GM12892 (cell line): ENCODE measurements at regions not wholly inside any gene's neighbourhood (a gene's known extent, or its start where the extent isn't known, plus 50 kb on each side); places are given as distances from the start of the nearest gene placed in this dataset.

Experiments
- DNase-seq: peaks from one replicate; pipeline ENCODE4 v3.0.0; 2011; ENCODE audit not compliant: insufficient read length
- FAIRE-seq: peaks from 2 replicates; lab custom pipeline; 2011; peaks lifted over from hg19 to GRCh38; lab: Jason Lieb, UNC
- POLR2A ChIP-seq: IDR thresholded peaks from 2 replicates; pipeline ENCODE4 v1.6.1; 2011; ENCODE audit warnings: low read depth, low read length, control low read depth
- POLR2AphosphoS5 ChIP-seq: IDR thresholded peaks from 2 replicates; pipeline ENCODE4 v1.6.1; 2011; ENCODE audit warnings: low read depth, low read length, control low read depth
- TAF1 ChIP-seq: IDR thresholded peaks from 2 replicates; pipeline ENCODE4 v1.6.1; 2011; ENCODE audit warnings: low read depth, mild to moderate bottlenecking, control low read depth, low read length, borderline replicate concordance

DNA sequence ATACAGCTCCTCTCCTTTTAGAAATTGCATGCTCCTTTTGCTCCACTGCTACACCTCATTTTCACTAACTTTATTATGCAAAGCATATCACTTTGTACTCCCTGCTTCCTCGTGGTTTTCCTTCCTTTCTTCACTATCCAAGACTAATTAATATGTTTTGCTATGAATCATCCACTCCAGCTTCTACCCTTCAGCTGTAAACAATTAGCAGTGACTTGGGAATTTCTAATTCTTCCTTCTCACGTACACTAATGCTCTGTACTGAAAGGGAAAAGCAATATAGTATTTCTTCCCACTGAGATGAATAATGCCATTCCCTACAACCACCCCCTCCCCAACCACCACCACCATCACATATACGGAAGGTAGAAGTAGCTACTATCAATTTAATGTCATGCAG lies 1917.0 kb downstream of the MRPL39 start:
- DNase-seq (no peak), FAIRE-seq (no peak)
- no peak for TF ChIP-seq POLR2A
- TF ChIP-seq POLR2AphosphoS5, result no peak
- no peak for TF ChIP-seq TAF1

DNA sequence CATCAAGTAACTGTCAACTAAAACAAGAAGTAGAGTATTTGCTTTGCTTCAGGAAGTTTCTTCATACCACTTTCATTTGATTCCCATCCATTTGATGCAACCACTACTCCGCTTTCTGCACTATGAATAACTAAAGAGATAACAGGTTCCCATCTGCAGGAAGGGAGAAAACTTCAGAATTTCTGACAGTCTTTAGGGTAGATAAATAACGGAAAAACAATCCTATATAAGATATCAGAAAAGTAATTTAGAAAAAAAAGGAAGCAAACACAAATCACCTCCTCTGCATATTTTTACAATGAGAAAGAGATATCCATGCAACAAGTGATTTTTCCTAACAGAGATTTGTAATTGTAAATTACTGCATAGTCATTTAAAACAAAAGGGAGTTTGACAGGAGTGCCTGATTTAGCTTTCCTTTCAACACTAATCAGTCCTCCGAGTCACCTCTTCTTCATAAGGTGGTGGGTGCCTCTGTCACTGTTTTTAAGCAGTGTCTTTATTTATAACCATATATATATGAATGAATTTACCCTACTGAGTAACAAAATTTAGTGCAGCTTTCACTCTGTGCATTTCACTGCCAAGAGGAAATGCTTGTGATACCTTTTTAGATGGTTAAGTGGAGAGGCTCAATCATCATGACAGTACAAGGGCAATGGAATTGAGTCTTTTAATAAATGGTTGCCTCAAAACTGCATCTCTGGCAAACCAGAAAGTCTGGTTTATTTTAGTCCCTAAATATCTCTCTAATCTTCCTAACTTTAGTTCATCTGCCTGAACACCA lies 1920.4 kb downstream of the MRPL39 start:
- FAIRE-seq (no peak), DNase-seq (no peak)
- no peak for TF ChIP-seq TAF1
- no peak for TF ChIP-seq POLR2AphosphoS5
- TF ChIP-seq POLR2A, result no peak

DNA sequence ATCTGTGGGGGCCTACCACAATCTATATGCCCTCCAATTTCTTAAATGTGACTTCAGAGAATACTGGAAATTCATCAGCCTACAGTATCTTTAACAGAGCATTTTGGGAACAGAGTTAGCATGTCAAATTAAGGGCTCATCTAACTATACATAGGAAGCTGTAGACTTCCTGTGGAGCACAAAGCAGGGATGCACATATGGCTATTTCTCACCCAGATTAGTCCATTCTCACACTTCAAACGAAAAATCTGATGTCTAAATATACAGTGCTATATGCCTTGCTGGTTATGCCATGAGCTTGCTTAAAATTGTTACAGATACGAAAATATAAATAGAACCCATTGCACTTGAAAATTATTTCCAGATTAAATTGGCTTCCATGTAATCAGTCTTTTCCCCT lies 1922.8 kb downstream of the MRPL39 start:
- TF ChIP-seq POLR2A (no peak), TAF1 (no peak), POLR2AphosphoS5 (no peak)
- DNase-seq (no peak), FAIRE-seq (no peak)

DNA sequence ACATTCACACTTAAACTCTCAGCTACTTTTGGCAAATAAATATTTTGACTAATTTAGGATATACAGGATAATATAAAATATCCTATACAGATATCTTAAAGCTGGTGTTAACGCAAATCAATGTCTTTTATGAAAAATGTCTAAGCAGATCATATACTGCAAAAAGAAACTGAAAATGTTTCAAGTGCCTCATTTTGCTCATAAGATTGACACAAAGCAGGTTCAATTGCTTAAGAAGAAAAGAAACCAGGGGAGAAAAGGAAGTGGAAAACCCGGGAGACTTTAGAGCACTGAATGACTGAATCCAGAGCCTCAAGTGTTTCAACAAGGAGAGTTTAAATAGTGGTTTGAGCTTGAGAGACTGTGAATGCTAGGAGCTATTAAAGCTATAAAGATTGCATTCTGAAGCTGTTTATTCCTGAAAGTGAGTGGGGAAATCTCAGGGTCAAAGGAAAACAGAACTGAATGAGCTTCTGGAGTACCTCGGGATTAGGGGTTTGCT lies 1943.0 kb downstream of the MRPL39 start:
- no peak for FAIRE-seq
- TF ChIP-seq POLR2A (no peak), TAF1 (no peak), POLR2AphosphoS5 (no peak)
- DNase-seq, result no peak

DNA sequence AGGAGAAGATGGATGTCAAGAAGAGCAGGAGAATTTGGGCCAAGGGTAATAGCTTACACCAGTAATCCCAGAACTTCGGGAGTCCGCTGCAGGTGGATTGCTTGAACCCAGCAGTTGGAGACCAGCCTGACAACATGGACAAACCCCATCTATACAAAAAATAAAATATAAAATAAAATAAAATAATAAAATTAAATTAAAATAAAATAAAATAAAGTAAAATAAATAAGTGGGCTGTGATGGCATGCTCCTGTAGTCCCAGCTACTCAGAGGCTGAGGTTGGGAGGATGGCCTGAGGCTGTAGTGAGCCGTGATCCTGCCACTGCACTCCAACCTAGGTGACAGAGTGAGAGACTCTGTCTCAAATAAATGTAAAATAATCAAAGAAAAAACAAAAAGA lies 1946.7 kb downstream of the MRPL39 start:
- FAIRE-seq, result no peak

DNA sequence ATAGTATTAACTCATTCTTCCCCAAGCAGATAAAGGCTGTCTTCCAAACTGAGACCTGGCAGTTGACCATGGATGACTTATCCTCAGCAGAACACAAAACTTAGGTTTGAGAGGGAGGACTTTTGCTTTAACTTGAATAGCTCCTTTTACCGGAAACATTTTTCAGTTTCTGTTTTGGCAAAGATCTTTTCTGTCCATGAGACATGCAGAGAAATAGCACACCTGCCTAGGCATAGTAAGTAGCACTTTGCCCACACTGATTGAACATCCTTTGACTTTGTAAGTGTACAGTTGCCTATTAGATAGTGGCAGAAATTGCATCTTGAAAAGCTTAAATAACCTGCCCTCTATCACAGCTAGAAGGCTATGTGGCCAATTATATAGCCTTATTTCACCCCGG lies 1962.5 kb downstream of the MRPL39 start:
- FAIRE-seq (no peak), DNase-seq (no peak)
- TF ChIP-seq POLR2AphosphoS5, result no peak
- TF ChIP-seq POLR2A, result no peak
- TF ChIP-seq TAF1, result no peak

More for the DNA sequence above, 1946.7 kb downstream of the MRPL39 start:
- TF ChIP-seq POLR2AphosphoS5 (no peak), TAF1 (no peak), POLR2A (no peak)
- DNase-seq, result no peak

DNA sequence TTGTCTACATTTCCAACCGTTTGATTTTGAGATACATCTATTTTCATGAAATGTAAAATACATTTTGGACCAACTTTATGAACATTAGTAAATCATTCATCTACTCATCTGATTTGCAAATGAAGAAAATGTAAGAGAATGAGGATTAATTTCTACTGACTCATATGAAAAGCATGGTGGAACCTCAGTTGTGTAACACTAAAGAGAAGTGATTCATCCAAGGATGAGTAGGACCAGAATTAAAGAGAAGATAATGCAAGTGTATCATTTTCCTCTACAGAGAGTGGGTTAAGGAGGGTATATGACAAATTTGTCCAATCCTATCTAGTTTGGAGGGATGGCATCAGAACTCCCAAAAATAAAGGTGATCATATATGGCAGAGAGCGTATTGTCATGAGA lies 1967.6 kb downstream of the MRPL39 start:
- no peak for DNase-seq
- TF ChIP-seq POLR2A (no peak), POLR2AphosphoS5 (no peak), TAF1 (no peak)
- no peak for FAIRE-seq

DNA sequence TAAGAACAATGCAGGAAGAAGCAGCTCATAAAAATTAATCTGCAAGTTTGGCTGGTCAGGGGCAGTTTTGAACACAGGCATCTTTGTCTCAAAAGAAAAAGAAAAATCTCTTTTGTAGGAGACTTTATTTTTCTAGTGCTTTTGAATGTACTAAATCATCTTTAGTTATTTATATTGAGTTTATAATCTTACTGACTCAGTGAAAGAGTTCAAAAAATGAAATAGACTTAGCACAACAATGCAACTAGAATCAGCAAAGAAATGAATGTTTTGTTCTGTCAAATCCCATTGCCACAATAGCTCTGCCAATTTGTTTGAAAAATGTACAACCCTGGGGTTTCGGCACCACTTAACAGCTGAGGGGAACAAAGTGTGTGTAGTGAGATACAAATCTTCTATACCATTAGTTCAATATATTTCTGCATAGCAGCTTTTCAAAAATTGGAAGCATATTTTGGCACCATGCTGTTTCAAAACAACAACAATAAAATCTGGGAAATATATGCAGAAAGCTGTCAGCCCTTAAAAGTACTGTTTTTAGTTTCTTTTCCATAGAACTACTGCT lies 1969.1 kb downstream of the MRPL39 start:
- TF ChIP-seq TAF1 (no peak), POLR2AphosphoS5 (no peak), POLR2A (no peak)
- FAIRE-seq, result no peak
- no peak for DNase-seq

DNA sequence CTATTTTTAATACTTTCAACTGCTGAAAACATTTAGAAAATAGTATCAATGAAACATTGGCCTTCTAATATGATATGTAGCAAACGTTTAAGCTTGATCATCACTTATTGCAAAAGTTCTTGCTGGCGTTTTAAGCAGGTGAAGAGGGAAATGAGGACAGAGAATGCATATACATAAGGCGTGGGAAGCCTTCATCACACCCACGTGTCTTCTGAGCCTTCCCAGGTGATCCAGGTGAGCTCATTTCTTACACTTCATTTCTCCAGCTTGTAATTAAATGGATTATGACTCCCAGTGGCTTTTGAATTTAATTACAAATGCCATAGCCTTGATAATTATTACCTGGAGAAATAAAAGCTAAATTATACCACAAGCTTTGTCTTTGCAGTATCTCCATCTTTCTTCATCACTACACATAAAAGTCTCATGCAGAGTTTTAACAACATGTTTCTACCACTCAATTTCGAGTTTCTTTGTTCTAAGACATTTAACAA lies 1973.8 kb downstream of the MRPL39 start:
- TF ChIP-seq TAF1 (no peak), POLR2A (no peak)
- DNase-seq, result no peak
- no peak for FAIRE-seq

DNA sequence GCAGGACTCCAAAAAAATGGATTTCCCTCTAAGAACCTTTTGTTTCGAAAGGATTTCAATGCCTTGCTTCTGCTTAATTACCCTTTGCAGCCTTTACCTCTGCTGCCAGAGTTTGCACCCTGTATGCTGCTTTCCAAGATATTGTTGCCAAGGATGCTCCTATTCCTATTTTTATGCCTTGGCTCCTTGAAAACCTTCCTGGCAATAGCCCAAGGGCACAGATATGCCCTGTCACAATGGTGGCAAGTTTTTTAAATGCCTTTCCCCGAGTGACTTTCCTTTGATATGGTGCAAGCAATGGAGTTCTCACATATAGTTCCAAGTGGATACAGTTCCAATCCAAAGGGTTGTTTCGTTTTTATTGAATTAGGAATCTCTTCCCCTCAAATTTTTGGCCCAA lies 1983.0 kb downstream of the MRPL39 start:
- FAIRE-seq, result no peak
- DNase-seq, result no peak
- TF ChIP-seq POLR2AphosphoS5 (no peak), TAF1 (no peak), POLR2A (no peak)

DNA sequence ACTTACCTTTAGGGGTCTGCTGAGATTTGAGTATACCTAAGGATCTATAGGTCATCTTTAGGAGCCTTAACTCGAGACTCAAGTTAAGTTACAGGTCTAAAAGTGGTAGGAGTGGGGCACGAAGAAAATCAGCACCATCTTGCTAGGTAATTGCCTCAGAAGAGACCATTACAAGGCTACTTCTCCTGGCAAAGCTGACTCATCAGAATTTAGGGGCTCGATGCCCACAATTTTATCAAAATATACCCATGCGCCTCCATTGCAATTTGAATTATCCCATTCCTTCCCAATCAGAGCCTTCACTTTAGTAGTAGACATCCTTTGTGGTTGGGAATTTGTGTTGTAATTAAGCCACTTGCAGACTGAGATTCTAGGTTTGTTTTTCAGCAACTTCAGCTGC lies 1994.3 kb downstream of the MRPL39 start:
- no peak for TF ChIP-seq POLR2AphosphoS5
- no peak for TF ChIP-seq POLR2A
- TF ChIP-seq TAF1, result no peak
- FAIRE-seq (no peak), DNase-seq (no peak)

DNA sequence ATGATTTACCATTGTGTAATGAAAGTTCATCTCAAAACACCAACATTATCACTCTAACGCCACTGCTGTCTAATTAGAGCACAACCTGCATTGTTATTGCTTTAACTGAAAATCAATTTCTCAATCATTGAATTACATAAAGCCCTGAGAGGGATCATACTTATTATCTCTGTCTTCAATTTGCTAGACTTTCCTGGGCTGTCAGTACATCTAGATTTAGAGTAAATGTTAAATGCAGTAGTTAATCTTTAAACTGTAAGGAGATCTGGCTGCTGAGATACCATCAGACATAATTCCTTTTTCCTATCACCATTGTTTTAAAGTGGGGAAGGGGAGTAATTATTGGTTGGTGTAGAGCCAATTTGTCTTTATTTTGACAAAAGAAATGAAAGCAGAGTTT lies 1995.1 kb downstream of the MRPL39 start:
- FAIRE-seq, result no peak
- no peak for DNase-seq
- TF ChIP-seq POLR2AphosphoS5, result no peak
- TF ChIP-seq TAF1, result no peak
- TF ChIP-seq POLR2A, result no peak
